Panc1 (cell line): ENCODE measurements at regions not wholly inside any gene's neighbourhood (a gene's known extent, or its start where the extent isn't known, plus 50 kb on each side); places are given as distances from the start of the nearest gene placed in this dataset.

Experiments
- ATAC-seq: fragments of 200-7000 bp; cut with Tn5 transposase; 2 replicates; pipeline ENCODE4 v1.9.1; 2020; ENCODE audit warnings: mild to moderate bottlenecking, moderate library complexity
- BruUV-seq: library from RNA; stranded (reverse); fragments of 400-500 nt; replicated peaks from 2 replicates; lab custom pipeline; 2021; lab: Mats Ljungman, UMichigan
- CTCF ChIA-PET: fragments of 300-600 bp; sonication (Branson Sonifier 250); formaldehyde crosslinking; loops from one replicate; lab custom pipeline; 2022; ENCODE audit warnings: antibody characterized with exemption; lab: Charles Lee
- POLR2A ChIA-PET: fragments of 300-600 bp; sonication (Branson Sonifier 250); formaldehyde crosslinking; loops from one replicate; lab custom pipeline; 2022; ENCODE audit warnings: antibody characterized with exemption; lab: Charles Lee
- DNase-seq: peaks from one replicate; pipeline ENCODE4 v3.0.0-alpha.2; 2010; ENCODE audit warnings: low read depth, low spot score
- H3K27ac ChIP-seq: 2 replicates; pipeline ENCODE4 v1.5.1; 2011; ENCODE audit warnings: mild to moderate bottlenecking, low read length, inconsistent platforms
- H3K27me3 ChIP-seq: fragments of 200-500 bp; sonication (Bioruptor generic); 2 replicates; pipeline ENCODE4 v1.6.0; 2014; ENCODE audit warnings: low read length, inconsistent platforms; ENCODE audit not compliant: control insufficient read depth, insufficient read depth
- H3K36me3 ChIP-seq: fragments of 200-500 bp; sonication (Bioruptor generic); 2 replicates; pipeline ENCODE4 v1.5.1; 2014; ENCODE audit warnings: inconsistent platforms, mild to moderate bottlenecking, low read length, moderate library complexity; ENCODE audit not compliant: control insufficient read depth, insufficient read depth
- H3K4me1 ChIP-seq: 2 replicates; pipeline ENCODE4 v1.5.1; 2011; ENCODE audit warnings: inconsistent platforms, mild to moderate bottlenecking, low read length, moderate library complexity; ENCODE audit not compliant: control insufficient read depth, insufficient read depth
- H3K4me3 ChIP-seq, 2 experiments: 2 replicates each; pipeline ENCODE4 v1.5.1; 2011 to 2012; ENCODE audit warnings: low read depth in 2 of 2, low read length in 2 of 2, mild to moderate bottlenecking in 2 of 2, inconsistent platforms in 1 of 2, moderate library complexity in 1 of 2
- H3K9me3 ChIP-seq: fragments of 200-500 bp; sonication (Bioruptor generic); 2 replicates; pipeline ENCODE4 v1.5.1; 2014; ENCODE audit warnings: low read depth, mild to moderate bottlenecking, inconsistent platforms, low read length, moderate library complexity; ENCODE audit not compliant: control insufficient read depth, insufficient read depth
- CTCF ChIP-seq: fragments of 450-650 bp; IDR thresholded peaks from 2 replicates; pipeline ENCODE4 v1.5.1; 2017; ENCODE audit warnings: mild to moderate bottlenecking
- POLR2AphosphoS5 ChIP-seq: IDR thresholded peaks from 2 replicates; pipeline ENCODE4 v1.6.1; 2012; ENCODE audit warnings: mild to moderate bottlenecking, low read depth, low read length, moderate library complexity
- REST ChIP-seq, 2 experiments: IDR thresholded peaks; 2 replicates each; pipeline ENCODE4 v1.6.1; 2011 to 2012; ENCODE audit warnings: low read depth in 2 of 2, control low read depth in 1 of 2, low read length in 1 of 2, mild to moderate bottlenecking in 1 of 2, moderate library complexity in 1 of 2; ENCODE audit not compliant: insufficient read depth in 1 of 2
- SIN3A ChIP-seq: IDR thresholded peaks from 2 replicates; pipeline ENCODE4 v1.6.1; 2012; ENCODE audit warnings: low read depth, mild to moderate bottlenecking, low read length, moderate library complexity, borderline replicate concordance; ENCODE audit not compliant: insufficient read depth
- TCF7L2 ChIP-seq: IDR thresholded peaks from 2 replicates; pipeline ENCODE4 v1.6.1; 2011; ENCODE audit warnings: mild to moderate bottlenecking, low read depth, low read length, inconsistent platforms
- in situ Hi-C: cut with HindIII; loops from 2 replicates; pipeline ENCODE4 v1.10.0; 2016; ENCODE audit warnings: low sequenced_read_pairs, low pct_unique_long_range_greater_than_20kb
- intact Hi-C: fragments of 100-400 bp; cut with micrococcal nuclease; formaldehyde crosslinking; loops from one replicate; pipeline ENCODE4 v1.10.0; 2022; ENCODE audit not compliant: unreplicated experiment

- POLR2A ChIA-PET = no interaction called here
- Histone ChIP-seq H3K36me3 (no peaks in the 10 kb centered on the region), H3K9me3 (no peaks in the 10 kb centered on the region), H3K27ac (no peak overlapping the region), H3K4me1 (no peaks in the 10 kb centered on the region), H3K4me3 (no peak overlapping the region), H3K27me3 (no peaks in the 10 kb centered on the region)
- DNase-seq (no peak), ATAC-seq (no peak)
- CTCF ChIA-PET = no interaction called here
- BruUV-seq = no TSS peak
- in situ Hi-C loops = no loop called here
- intact Hi-C loops = no loop called here
- TF ChIP-seq SIN3A (no peak), TCF7L2 (no peak), REST (IDR thresholded peaks at IDR 0.05; ENCODE audit: insufficient read depth in 1 of 2, low read depth in 2 of 2, low read length in 1 of 2) (no peak), POLR2AphosphoS5 (no peak), CTCF (no peak)
Observed at GRCh38 chr5:158423623-158424200, 564.8 kb upstream of the CLINT1 start.

DNA sequence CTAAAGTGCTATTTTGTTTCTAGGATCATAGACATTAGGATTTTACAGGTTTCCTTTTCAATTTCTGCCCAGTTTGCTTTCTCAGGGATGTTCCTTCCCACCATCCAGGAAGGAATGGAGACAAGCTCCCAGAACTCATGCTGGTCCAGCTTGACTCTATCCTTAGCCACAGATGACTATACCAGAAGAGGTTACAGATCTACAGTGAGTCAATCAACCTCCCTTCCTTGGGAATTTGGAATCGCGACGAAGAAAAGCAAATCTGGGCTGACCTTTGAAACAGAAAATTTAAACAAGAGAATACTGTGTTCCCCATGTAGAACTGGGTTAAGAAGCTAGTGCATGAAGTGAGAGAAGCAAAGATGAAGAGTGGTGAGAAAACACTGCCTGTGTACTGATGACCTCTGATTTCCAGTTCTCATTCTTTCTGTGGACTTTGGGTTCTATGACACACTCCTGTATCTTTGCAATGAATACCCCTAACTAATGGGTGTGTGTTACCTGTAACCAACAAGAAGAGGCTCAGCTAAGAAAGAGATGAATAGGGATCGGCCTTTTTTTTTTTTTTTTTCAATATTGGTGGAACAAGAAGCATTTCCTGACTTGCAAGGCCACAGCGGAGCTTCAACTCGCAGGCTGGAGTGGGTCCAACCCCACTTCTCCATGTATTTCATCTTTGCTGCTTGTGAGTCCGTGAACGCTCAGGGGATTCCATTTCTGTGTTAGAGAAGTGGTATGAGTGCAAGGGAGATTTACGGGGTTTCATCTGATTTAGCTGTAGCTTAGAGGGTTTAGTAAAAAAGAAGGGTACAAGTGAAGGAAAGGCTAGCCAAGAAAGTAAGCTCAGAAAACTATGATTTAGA lies 563.9 kb upstream of the CLINT1 start:
- Histone ChIP-seq H3K27me3 (no peaks in the 10 kb centered on the region), H3K4me1 (no peaks in the 10 kb centered on the region), H3K9me3 (no peaks in the 10 kb centered on the region), H3K4me3 (no peak overlapping the region), H3K36me3 (no peaks in the 10 kb centered on the region), H3K27ac (no peak overlapping the region)
- DNase-seq (no peak), ATAC-seq (no peak)
- no TSS peak for BruUV-seq
- CTCF ChIA-PET = no interaction called here
- TF ChIP-seq REST (IDR thresholded peaks at IDR 0.05; ENCODE audit: insufficient read depth in 1 of 2, low read depth in 2 of 2, low read length in 1 of 2) (no peak), CTCF (no peak), TCF7L2 (no peak), SIN3A (no peak), POLR2AphosphoS5 (no peak)
- intact Hi-C loops = no loop called here
- in situ Hi-C loops = no loop called here
- POLR2A ChIA-PET = no interaction called here
